NCI-H128 (cell line): ENCODE measurements at regions not wholly inside any gene's neighbourhood (a gene's known extent, or its start where the extent isn't known, plus 50 kb on each side); places are given as distances from the start of the nearest gene placed in this dataset.
"Not testable (repeated sequence)": the region's sequence is repeated elsewhere in the genome, so short reads cannot be mapped to it uniquely, and the experiment has no call there.

ENCODE experiments used
- DNase-seq: peaks from one replicate; lab custom pipeline; 2025; ENCODE audit not compliant: unreplicated experiment; lab: John Stamatoyannopoulos, UW

GRCh38 chr4:38411981-38412536 lies 251.9 kb upstream of the KLF3 start:
- DNase-seq: no peak

DNA sequence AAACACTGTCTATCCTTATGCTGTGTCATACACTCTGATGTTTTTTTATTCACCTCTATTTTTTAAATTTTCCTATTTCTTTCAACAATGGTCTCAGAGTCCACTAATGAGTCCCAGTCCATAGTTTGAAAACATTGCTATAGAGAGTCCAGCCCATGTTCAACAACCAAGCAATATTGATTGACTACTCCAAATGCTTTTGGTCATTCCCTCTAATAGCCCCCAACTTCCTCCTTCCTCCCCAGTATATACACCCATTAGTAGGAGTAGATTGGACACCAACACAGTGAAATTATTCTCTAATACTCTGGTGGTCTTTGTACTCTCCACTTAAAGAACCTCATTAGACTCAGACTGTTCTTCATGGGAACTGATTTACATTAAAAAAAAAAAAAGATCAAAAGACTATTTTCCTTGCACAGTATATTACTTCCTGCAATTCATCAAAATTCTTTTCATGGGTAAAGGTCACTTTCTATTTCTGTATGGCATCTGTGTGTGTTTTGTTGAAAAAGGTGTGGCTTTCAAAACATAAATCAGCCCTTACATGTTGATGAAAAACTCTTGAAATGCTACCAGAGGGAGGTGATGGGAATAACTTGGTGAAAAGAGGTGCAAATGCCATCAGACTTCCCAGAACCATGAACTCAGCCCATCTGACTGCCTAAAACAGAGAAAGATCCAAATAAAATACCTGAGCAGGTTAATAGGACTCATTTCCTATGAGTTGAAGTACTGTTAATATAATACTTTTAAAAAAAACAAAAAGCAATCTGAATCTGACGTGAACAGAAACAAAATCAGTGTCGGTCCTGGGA lies 250.3 kb upstream of the KLF3 start:
- no peak for DNase-seq

GRCh38 chr4:38414410-38414809 lies 249.6 kb upstream of the KLF3 start:
- no peak for DNase-seq

DNA sequence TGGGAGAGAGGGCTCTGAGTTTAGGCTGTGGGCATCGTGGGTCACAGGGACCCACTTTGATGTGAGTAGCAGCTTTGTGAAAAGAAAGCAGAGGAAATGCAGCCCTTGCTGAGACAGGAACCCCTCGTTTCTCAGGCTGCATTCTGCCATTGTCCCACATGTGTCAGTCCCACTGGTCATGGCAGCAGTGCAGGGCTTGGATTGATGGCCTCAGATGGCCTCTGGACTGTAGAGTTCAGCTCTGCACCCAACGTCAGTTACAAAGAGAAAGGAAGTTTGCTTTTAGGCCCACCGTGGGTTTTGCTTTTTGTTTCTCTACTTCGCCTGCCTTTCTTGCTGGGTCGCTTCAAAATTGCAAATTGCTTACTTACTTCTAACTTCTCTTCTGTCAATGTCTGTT lies 248.3 kb upstream of the KLF3 start:
- DNase-seq: no peak

DNA sequence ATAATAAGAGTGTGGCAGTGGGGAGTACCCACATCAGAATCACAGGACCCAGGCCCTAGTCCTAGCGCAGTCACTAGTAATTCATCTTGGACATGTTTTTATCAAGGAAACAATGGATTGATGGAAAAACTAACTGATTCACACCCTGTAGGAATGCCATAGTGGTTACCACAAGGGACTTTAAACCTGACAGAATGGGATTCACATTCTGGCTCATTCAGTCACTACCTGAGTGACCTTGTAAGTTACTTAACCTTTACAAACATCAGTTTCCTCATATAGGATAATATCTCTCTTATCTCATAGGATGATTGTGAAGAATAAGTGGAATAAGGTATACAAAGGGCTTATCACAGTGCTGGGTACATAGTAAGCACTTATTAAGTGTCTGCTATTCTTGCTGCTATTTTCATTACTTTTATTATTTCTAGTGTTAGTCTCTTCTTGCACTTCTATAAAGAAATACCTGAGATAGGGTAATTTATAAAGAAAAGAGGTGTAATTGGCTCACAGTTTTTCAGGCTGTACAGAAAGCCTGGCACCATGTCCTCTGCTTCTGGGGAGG lies 247.5 kb upstream of the KLF3 start:
- DNase-seq: no peak

DNA sequence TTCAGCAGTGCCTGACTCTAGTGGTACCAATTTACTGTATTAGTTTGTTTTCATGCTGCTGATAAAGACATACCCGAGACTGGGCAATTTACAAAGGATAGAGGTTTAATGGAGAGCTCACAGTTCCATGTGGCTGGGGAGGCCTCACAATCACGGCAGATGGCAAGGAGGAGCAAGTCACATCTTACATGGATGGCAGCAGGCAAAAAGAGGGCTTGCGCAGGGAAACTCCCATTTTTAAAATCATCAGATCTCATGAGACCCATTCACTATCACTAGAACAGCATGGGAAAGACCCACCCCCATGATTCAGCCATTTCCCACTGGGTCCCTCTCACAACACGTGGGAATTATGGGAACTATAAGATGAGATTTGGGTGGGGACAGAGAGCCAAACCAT lies 243.7 kb upstream of the KLF3 start:
- not testable (repeated sequence) for DNase-seq

DNA sequence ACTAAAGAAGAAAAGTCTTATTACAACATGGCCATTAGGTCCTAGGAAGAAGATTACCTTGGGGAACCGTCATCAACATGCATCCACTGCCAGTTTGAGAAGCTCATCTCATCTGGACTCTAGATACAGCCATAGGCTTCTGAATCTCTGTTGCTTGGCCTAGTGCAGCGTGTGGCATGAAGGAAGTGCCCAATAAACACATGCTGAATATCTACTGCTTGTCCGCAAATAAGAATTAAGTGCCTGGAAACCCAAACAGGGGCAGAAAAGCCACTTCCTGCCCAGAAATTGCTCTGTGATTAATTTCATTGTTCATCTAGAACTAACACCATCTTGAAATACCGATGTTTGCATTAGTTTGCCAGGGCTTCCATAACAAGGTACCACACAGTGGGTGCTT lies 241.1 kb upstream of the KLF3 start:
- DNase-seq: no peak

DNA sequence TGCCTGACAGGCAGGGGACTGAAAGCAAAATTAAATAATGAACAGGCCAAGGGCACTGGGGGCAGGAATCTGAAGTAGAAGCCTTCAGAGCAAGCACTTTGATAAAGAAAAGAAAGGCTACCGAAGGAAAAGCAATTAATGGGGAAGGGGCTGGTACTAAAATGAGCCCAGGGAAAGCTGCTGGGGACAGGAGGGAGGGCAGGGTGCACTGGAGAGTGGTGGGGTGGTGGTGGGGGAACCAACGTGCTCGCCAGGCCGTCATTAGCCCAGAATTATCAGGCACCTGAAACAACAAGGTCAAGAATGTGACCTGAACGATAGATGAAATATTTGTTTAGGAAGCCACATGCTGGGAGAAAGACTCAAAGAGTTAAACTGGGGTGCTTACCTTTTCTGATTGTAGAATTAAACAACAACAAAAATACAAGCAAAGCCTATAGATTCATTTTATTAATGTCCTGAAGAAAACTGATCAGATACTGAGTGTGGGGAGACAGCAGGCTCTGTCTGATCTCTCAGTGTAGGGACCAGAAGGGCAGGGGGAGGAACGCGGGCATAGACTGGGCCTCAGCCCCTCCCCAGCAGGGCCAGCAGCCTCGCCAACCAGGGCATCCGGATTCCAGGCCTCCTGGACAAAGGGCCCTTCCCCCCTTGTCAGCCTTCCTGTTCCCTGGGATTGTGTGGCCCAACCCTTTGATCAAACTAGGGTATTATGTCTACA lies 239.7 kb upstream of the KLF3 start:
- no peak for DNase-seq

DNA sequence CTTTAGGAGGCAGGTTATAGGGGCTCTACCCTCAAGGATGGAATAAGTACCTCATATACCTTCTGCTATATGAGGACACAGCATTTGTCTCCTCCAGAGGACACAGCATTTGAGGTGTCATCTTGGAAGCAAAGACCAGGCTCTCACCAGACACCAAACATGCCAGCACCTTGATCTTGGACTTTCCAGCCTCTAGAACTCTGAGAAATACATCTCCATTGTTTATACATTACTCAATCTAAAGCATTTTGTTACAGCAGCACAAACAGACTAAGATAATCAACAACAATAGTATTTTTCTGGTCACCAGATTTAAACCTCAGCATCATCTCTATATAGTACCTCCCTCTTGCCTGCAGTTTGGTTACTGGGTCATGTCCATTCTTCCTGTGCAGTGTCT lies 237.5 kb upstream of the KLF3 start:
- DNase-seq: no peak

DNA sequence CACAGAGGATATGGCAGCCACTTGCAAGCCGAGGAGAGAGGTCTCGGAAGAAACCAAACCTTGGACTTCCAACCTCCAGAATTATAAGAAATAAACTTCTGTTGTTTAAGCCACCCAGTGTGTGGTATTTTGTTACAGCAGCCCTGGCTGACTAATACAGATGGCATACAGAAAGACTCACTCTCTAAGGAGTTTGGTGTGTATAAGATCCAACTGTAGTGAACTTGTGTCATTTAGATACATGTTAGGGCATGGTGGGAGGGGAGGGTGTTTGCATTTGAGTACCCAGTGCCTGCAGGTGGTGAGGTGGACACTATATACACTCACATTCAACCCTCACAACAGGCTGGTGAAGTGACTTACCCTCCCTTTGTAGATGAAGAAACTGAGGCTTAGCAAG lies 233.2 kb upstream of the KLF3 start:
- DNase-seq: no peak

DNA sequence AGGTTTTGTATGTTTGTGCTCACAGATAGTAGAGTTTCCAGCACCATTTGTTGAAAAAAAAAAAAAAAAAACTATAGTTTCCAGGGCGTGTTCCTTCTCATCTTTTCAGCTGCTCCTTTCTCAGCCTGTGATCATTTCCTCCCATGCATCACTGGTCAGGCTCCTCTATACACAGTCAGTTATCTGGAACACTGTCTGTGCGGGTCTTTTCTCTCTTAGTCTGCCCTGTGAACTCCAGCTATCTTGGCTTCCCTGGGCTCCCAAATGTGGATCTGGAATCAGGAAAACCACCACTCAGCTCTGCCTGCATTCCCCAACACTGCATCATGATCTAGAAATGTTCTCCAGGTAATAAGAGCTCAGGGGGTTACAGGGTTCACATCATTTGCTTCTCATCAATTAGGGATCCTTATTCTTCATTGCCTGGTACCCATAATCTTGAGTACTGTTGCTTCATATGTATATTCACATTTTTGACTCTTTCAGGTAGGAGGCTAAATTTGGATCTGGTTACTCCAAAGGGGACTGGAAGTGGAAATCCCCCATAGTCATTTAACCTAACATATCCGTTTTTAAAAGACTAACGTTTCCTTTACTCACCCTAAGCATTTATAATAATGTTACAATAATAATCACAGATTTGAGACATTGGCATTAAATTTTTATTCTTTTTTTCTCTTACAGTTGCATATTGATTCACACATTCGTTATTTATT lies 221.8 kb upstream of the KLF3 start:
- no peak for DNase-seq

DNA sequence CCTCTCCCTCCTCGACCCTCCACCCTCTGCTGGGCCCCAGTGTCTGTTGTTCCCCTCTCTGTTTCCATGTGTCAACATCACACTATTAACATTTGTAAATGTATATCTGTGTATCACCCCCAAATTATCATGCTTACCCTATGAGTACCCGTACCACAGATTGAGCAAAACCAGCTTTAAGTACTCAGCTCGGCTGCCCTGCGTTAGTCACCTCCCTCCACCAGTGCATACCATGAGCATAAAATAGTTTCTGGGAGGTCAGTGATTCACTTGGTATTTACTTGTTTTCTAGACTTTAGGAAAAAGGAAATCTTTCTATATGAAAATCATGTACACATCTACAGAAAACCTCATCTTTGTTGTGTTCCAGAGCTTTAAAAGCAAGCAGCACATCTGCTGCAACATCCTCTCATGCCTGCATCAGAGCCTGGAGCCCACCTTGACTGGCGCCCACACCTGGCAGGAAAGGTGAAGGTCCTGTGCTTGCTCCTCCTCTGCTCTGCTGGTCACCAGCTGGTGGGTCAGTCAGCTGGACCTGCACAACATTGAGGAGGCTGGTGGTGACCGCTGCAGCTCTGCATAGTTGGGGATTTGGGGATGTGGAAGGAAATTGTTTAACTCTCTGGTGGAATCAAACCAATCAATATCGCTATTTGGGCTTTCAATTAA lies 214.4 kb upstream of the KLF3 start:
- no peak for DNase-seq

GRCh38 chr4:38452009-38452408 lies 212.0 kb upstream of the KLF3 start:
- no peak for DNase-seq

GRCh38 chr4:38452542-38452941 lies 211.5 kb upstream of the KLF3 start:
- no peak for DNase-seq

- DNase-seq: no peak
These were observed 210.6 kb upstream of the KLF3 start for GRCh38 chr4:38453253-38453881.

- no peak for DNase-seq
These were observed 209.7 kb upstream of the KLF3 start for GRCh38 chr4:38454284-38454683.

DNA sequence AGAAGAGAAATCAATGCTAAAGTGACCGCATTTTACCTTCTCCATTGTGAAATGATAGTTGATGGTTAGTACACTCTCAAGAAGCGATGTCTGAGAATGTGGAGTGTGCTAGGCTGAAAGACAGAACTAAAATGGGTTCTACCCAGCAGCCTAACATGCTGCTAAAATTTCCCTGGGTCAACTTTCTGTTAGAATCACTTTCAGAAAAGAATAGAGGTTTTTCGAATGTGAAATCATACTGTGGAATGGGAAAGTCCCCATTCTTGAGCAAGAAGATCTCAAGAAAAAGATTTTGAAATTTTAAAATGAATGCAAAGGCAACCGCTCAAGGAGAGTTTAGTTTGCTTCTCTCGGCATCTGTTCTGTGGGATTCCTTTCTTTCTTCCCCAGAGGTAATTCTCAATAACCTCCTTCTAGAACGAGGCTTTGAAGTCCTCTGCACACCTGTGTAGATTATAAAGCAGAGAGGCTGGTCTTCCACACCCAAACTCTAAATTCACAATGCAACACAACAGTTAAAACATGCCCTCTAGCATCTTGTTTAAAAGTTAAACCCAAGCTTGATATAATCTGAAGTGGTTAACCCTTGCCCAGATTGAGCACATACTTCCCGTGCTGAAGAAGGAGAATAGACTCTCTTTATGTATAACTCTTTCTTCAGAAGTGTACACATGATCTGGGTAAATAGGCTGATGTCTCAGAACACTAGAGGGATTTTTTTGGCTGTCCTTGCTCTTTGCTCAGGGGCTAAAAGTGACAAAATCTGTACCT lies 208.7 kb upstream of the KLF3 start:
- DNase-seq: no peak

GRCh38 chr4:38456096-38456495 lies 207.9 kb upstream of the KLF3 start:
- no peak for DNase-seq

GRCh38 chr4:38461342-38461741 lies 202.7 kb upstream of the KLF3 start:
- no peak for DNase-seq
